RWPE2 (cell line): ENCODE measurements at regions not wholly inside any gene's neighbourhood (a gene's known extent, or its start where the extent isn't known, plus 50 kb on each side); places are given as distances from the start of the nearest gene placed in this dataset.
A peak's percentile ranks its signal among the peaks of the same experiment; 100 is the strongest.

Source experiments
- ATAC-seq: fragments of 200-7000 bp; cut with Tn5 transposase; 3 replicates; pipeline ENCODE4 v1.9.1; 2021; ENCODE audit warnings: low read depth
- DNase-seq: peaks from one replicate; pipeline ENCODE4 v3.0.0-alpha.2; 2020; ENCODE audit warnings: low spot score
- H3K27ac ChIP-seq: fragments of 450-650 bp; 2 replicates; pipeline ENCODE4 v1.5.1; 2017; ENCODE audit warnings: mild to moderate bottlenecking; ENCODE audit not compliant: poor library complexity, severe bottlenecking
- H3K27me3 ChIP-seq: fragments of 250-450 bp; sonication (Bioruptor Pico); 2 replicates; pipeline ENCODE4 v1.5.1; 2021; ENCODE audit warnings: mild to moderate bottlenecking, moderate library complexity; ENCODE audit not compliant: insufficient read depth, poor library complexity, severe bottlenecking
- H3K36me3 ChIP-seq: fragments of 250-450 bp; sonication (Bioruptor Pico); 2 replicates; pipeline ENCODE4 v1.5.1; 2020; ENCODE audit warnings: low read depth, mild to moderate bottlenecking, moderate library complexity
- H3K4me1 ChIP-seq: fragments of 250-450 bp; sonication (Bioruptor Pico); 2 replicates; pipeline ENCODE4 v1.5.1; 2021; ENCODE audit warnings: mild to moderate bottlenecking, moderate library complexity; ENCODE audit not compliant: insufficient read depth, poor library complexity, severe bottlenecking
- H3K4me3 ChIP-seq: fragments of 250-450 bp; sonication (Bioruptor Pico); 2 replicates; pipeline ENCODE4 v1.5.1; 2021; ENCODE audit warnings: mild to moderate bottlenecking, moderate library complexity; ENCODE audit not compliant: severe bottlenecking
- H3K9me3 ChIP-seq: fragments of 250-450 bp; sonication (Bioruptor Pico); 2 replicates; pipeline ENCODE4 v1.5.1; 2021; ENCODE audit warnings: mild to moderate bottlenecking, moderate library complexity; ENCODE audit not compliant: severe bottlenecking
- TF ChIP-seq, protein P1 (sequence below): fragments of 450-650 bp; IDR thresholded peaks from one replicate; pipeline ENCODE4 v1.5.1; 2017; ENCODE audit warnings: mild to moderate bottlenecking, moderate library complexity; ENCODE audit not compliant: poor library complexity, severe bottlenecking

DNA sequence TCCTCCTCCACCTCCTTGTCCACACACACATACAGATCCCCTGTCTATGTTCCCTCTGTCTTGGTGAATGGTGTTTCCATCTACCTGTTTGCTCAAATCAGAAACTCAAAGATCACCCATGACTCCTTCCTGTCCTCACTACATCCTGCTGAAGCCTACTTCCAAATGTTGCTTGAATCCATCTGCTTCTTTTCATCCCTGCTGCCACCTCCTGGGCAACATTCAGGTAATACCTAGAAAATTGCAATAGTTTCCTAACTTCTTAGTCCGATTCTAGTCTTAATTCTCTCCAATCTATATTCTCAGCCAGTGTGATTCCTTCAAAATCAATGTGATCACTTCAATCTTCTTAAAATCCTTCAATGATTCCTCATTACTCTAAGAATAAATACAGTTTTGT, 155.5 kb upstream of the STARD13 start:
- Histone ChIP-seq H3K9me3 (no peaks in the 10 kb centered on the region), H3K4me3 (no peak overlapping the region), H3K36me3 (no peaks in the 10 kb centered on the region), H3K27me3 (no peaks in the 10 kb centered on the region), H3K27ac (no peak overlapping the region), H3K4me1 (no peaks in the 10 kb centered on the region)
- DNase-seq = no peak
- no peak; the same call in 2 of the 3 replicates for ATAC-seq
- TF ChIP-seq, protein P1, sequence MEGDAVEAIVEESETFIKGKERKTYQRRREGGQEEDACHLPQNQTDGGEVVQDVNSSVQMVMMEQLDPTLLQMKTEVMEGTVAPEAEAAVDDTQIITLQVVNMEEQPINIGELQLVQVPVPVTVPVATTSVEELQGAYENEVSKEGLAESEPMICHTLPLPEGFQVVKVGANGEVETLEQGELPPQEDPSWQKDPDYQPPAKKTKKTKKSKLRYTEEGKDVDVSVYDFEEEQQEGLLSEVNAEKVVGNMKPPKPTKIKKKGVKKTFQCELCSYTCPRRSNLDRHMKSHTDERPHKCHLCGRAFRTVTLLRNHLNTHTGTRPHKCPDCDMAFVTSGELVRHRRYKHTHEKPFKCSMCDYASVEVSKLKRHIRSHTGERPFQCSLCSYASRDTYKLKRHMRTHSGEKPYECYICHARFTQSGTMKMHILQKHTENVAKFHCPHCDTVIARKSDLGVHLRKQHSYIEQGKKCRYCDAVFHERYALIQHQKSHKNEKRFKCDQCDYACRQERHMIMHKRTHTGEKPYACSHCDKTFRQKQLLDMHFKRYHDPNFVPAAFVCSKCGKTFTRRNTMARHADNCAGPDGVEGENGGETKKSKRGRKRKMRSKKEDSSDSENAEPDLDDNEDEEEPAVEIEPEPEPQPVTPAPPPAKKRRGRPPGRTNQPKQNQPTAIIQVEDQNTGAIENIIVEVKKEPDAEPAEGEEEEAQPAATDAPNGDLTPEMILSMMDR = peak; percentile 53

DNA sequence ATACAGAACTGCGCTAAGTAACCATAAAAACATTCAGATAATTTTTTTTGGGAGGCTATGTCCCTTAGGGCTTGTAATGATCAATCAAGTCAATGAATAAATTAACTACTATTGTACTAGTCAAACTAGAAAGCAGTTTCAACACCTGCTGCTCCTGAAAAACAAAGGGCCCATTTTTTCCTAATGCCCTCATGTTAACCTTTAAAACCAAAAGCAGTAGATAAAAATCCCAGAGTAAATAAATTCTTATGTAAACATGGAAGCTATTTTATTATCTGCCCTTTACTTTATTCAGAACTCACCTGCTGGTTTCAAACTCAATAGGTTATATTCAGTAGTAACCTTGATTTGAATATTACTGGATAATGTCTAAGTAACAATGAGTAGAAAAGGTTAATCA, 159.5 kb upstream of the STARD13 start:
- no peaks in the 10 kb centered on the region for H3K36me3 ChIP-seq
- ATAC-seq = no peak
- DNase-seq = no peak
- no peak overlapping the region for H3K27ac ChIP-seq
- TF ChIP-seq, protein P1 = no peak
- no peak overlapping the region for H3K4me3 ChIP-seq
- no peaks in the 10 kb centered on the region for H3K27me3 ChIP-seq
- H3K9me3 ChIP-seq = no peaks in the 10 kb centered on the region
- no peaks in the 10 kb centered on the region for H3K4me1 ChIP-seq

DNA sequence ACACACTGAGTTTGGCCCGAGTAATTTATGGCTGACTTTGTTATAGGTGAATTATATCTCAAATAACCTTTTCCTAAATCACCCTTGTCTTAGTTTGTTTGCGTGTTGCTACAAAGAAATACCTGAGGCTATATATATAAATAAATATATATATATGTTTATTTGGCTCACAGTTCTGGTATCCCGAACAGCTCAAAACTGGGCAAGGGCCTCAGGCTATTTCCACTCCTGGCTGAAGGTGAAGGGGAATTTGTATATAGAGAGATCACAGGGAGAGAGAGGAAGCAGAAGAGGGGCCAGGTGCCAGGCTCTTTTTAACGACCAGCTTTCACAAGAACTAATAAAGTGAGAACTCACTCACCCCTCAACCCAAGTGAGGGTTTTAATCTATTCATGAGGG, 159.9 kb upstream of the STARD13 start:
- H3K27ac ChIP-seq = no peak overlapping the region
- DNase-seq = no peak
- no peaks in the 10 kb centered on the region for H3K36me3 ChIP-seq
- ATAC-seq = no peak
- no peaks in the 10 kb centered on the region for H3K4me1 ChIP-seq
- TF ChIP-seq, protein P1 = no peak
- H3K27me3 ChIP-seq = no peaks in the 10 kb centered on the region
- H3K4me3 ChIP-seq = no peak overlapping the region
- no peaks in the 10 kb centered on the region for H3K9me3 ChIP-seq

DNA sequence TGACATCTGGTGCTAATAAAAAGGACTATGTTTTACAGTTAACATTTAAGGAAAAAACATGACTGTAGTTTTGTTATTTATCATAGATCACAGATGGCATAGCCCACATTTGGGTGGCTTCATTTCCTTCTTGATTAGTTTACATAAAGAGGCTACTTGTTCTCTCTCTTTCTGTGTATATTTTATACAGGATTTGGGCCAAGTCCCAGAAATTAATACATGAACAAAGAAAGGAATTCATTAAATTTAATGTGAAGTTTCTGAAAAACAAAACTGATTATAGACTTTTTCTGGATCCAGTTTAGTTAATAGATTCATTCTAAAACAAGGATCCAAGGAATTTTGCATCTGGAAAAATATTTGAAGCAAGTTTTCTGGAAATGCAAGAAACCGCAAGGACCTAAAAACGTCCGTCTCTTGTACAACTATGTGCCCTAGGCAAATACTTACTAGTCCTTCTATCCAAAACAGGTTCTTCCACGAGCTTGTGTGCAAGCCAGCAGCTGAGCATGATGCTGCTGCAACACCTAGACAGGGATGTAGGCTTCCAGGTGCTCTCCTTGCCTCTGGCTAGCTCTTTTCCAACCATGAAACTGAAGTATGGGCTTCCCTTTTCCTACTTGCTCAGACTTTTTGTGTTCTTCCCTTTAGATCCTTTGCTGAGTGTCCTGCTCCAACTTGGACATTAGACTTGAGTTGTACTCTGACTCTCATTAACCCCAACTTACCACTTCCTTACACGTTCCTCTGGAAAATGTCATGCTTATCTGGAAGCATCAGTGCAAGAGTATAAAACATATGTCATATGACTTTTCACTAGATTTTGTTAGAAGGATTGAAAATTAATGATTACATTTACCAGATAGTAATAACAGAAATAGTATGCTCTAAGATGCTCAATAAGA, 161.5 kb upstream of the STARD13 start:
- Histone ChIP-seq H3K4me1 (no peaks in the 10 kb centered on the region), H3K27ac (no peak overlapping the region), H3K9me3 (no peaks in the 10 kb centered on the region), H3K27me3 (no peaks in the 10 kb centered on the region), H3K4me3 (no peak overlapping the region), H3K36me3 (no peaks in the 10 kb centered on the region)
- TF ChIP-seq, protein P1 = no peak
- DNase-seq = no peak
- no peak; the same call in 2 of the 3 replicates for ATAC-seq

DNA sequence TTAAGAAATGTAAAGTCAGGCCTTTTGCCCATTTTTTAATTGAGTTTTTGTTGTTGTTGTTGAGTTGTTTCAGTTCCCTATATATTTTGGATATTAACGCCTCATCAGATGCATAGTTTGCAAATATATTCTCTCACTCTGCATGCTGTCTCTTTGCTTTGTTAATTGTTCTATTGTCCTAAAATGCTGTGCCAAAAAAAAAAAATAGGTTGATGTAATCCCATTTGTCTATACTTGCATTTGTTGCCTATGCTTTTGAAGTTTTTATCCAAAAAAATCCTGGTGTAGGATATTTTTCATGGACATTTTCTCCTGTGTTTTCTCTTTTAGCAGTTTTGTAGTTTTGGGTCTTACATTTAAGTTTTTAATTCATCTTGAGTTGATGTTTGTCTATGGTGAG, 163.3 kb upstream of the STARD13 start:
- Histone ChIP-seq H3K27me3 (no peaks in the 10 kb centered on the region), H3K9me3 (no peaks in the 10 kb centered on the region), H3K4me3 (no peak overlapping the region), H3K4me1 (no peaks in the 10 kb centered on the region), H3K27ac (no peak overlapping the region), H3K36me3 (no peaks in the 10 kb centered on the region)
- TF ChIP-seq, protein P1 = no peak
- ATAC-seq (no peak), DNase-seq (no peak)
